Panc1 (cell line): ENCODE measurements at regions not wholly inside any gene's neighbourhood (a gene's known extent, or its start where the extent isn't known, plus 50 kb on each side); places are given as distances from the start of the nearest gene placed in this dataset.

Experiments used
- ATAC-seq: fragments of 200-7000 bp; cut with Tn5 transposase; 2 replicates; pipeline ENCODE4 v1.9.1; 2020; ENCODE audit warnings: mild to moderate bottlenecking, moderate library complexity
- BruUV-seq: library from RNA; stranded (reverse); fragments of 400-500 nt; replicated peaks from 2 replicates; lab custom pipeline; 2021; lab: Mats Ljungman, UMichigan
- CTCF ChIA-PET: fragments of 300-600 bp; sonication (Branson Sonifier 250); formaldehyde crosslinking; loops from one replicate; lab custom pipeline; 2022; ENCODE audit warnings: antibody characterized with exemption; lab: Charles Lee
- POLR2A ChIA-PET: fragments of 300-600 bp; sonication (Branson Sonifier 250); formaldehyde crosslinking; loops from one replicate; lab custom pipeline; 2022; ENCODE audit warnings: antibody characterized with exemption; lab: Charles Lee
- DNase-seq: peaks from one replicate; pipeline ENCODE4 v3.0.0-alpha.2; 2010; ENCODE audit warnings: low read depth, low spot score
- H3K27ac ChIP-seq: 2 replicates; pipeline ENCODE4 v1.5.1; 2011; ENCODE audit warnings: mild to moderate bottlenecking, low read length, inconsistent platforms
- H3K27me3 ChIP-seq: fragments of 200-500 bp; sonication (Bioruptor generic); 2 replicates; pipeline ENCODE4 v1.6.0; 2014; ENCODE audit warnings: low read length, inconsistent platforms; ENCODE audit not compliant: control insufficient read depth, insufficient read depth
- H3K36me3 ChIP-seq: fragments of 200-500 bp; sonication (Bioruptor generic); 2 replicates; pipeline ENCODE4 v1.5.1; 2014; ENCODE audit warnings: inconsistent platforms, mild to moderate bottlenecking, low read length, moderate library complexity; ENCODE audit not compliant: control insufficient read depth, insufficient read depth
- H3K4me1 ChIP-seq: 2 replicates; pipeline ENCODE4 v1.5.1; 2011; ENCODE audit warnings: inconsistent platforms, mild to moderate bottlenecking, low read length, moderate library complexity; ENCODE audit not compliant: control insufficient read depth, insufficient read depth
- H3K4me3 ChIP-seq, 2 experiments: 2 replicates each; pipeline ENCODE4 v1.5.1; 2011 to 2012; ENCODE audit warnings: low read depth in 2 of 2, low read length in 2 of 2, mild to moderate bottlenecking in 2 of 2, inconsistent platforms in 1 of 2, moderate library complexity in 1 of 2
- H3K9me3 ChIP-seq: fragments of 200-500 bp; sonication (Bioruptor generic); 2 replicates; pipeline ENCODE4 v1.5.1; 2014; ENCODE audit warnings: low read depth, mild to moderate bottlenecking, inconsistent platforms, low read length, moderate library complexity; ENCODE audit not compliant: control insufficient read depth, insufficient read depth
- POLR2AphosphoS5 ChIP-seq: IDR thresholded peaks from 2 replicates; pipeline ENCODE4 v1.6.1; 2012; ENCODE audit warnings: mild to moderate bottlenecking, low read depth, low read length, moderate library complexity
- SIN3A ChIP-seq: IDR thresholded peaks from 2 replicates; pipeline ENCODE4 v1.6.1; 2012; ENCODE audit warnings: low read depth, mild to moderate bottlenecking, low read length, moderate library complexity, borderline replicate concordance; ENCODE audit not compliant: insufficient read depth
- TCF7L2 ChIP-seq: IDR thresholded peaks from 2 replicates; pipeline ENCODE4 v1.6.1; 2011; ENCODE audit warnings: mild to moderate bottlenecking, low read depth, low read length, inconsistent platforms
- in situ Hi-C: cut with HindIII; loops from 2 replicates; pipeline ENCODE4 v1.10.0; 2016; ENCODE audit warnings: low sequenced_read_pairs, low pct_unique_long_range_greater_than_20kb
- intact Hi-C: fragments of 100-400 bp; cut with micrococcal nuclease; formaldehyde crosslinking; loops from one replicate; pipeline ENCODE4 v1.10.0; 2022; ENCODE audit not compliant: unreplicated experiment
- TF ChIP-seq, protein P1 (sequence below), 2 experiments: IDR thresholded peaks; 2 replicates each; pipeline ENCODE4 v1.6.1; 2011 to 2012; ENCODE audit warnings: low read depth in 2 of 2, control low read depth in 1 of 2, low read length in 1 of 2, mild to moderate bottlenecking in 1 of 2, moderate library complexity in 1 of 2; ENCODE audit not compliant: insufficient read depth in 1 of 2
- TF ChIP-seq, protein P2 (sequence below): fragments of 450-650 bp; IDR thresholded peaks from 2 replicates; pipeline ENCODE4 v1.5.1; 2017; ENCODE audit warnings: mild to moderate bottlenecking

DNA sequence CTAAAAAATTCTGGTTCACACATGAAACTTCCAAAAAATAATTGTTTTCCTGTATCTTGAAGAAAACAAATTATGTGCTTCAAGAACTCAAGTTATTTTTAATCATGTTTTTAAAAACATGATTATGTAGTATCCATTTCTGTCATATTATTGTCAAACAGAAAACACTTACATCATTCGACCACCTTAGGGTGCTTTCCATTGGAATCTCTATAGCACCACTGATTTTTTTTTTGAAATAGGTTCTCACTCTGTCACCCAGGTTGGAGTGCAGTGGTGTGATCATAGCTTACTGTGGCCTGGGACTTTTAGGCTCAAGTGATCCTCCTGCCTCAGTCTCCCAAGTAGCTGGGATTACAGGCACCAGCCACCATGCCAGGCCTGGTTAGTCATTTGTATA is 457.3 kb downstream of the SI start:
- Histone ChIP-seq H3K4me1 (no peaks in the 10 kb centered on the region), H3K36me3 (no peaks in the 10 kb centered on the region), H3K4me3 (no peak overlapping the region), H3K27ac (no peak overlapping the region), H3K27me3 (no peaks in the 10 kb centered on the region), H3K9me3 (no peaks in the 10 kb centered on the region)
- no TSS peak for BruUV-seq
- CTCF ChIA-PET = no interaction called here
- TF ChIP-seq SIN3A (no peak), TCF7L2 (no peak), POLR2AphosphoS5 (no peak)
- TF ChIP-seq, protein P1, sequence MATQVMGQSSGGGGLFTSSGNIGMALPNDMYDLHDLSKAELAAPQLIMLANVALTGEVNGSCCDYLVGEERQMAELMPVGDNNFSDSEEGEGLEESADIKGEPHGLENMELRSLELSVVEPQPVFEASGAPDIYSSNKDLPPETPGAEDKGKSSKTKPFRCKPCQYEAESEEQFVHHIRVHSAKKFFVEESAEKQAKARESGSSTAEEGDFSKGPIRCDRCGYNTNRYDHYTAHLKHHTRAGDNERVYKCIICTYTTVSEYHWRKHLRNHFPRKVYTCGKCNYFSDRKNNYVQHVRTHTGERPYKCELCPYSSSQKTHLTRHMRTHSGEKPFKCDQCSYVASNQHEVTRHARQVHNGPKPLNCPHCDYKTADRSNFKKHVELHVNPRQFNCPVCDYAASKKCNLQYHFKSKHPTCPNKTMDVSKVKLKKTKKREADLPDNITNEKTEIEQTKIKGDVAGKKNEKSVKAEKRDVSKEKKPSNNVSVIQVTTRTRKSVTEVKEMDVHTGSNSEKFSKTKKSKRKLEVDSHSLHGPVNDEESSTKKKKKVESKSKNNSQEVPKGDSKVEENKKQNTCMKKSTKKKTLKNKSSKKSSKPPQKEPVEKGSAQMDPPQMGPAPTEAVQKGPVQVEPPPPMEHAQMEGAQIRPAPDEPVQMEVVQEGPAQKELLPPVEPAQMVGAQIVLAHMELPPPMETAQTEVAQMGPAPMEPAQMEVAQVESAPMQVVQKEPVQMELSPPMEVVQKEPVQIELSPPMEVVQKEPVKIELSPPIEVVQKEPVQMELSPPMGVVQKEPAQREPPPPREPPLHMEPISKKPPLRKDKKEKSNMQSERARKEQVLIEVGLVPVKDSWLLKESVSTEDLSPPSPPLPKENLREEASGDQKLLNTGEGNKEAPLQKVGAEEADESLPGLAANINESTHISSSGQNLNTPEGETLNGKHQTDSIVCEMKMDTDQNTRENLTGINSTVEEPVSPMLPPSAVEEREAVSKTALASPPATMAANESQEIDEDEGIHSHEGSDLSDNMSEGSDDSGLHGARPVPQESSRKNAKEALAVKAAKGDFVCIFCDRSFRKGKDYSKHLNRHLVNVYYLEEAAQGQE (IDR thresholded peaks at IDR 0.05; ENCODE audit: insufficient read depth in 1 of 2, low read depth in 2 of 2, low read length in 1 of 2) = no peak
- TF ChIP-seq, protein P2, sequence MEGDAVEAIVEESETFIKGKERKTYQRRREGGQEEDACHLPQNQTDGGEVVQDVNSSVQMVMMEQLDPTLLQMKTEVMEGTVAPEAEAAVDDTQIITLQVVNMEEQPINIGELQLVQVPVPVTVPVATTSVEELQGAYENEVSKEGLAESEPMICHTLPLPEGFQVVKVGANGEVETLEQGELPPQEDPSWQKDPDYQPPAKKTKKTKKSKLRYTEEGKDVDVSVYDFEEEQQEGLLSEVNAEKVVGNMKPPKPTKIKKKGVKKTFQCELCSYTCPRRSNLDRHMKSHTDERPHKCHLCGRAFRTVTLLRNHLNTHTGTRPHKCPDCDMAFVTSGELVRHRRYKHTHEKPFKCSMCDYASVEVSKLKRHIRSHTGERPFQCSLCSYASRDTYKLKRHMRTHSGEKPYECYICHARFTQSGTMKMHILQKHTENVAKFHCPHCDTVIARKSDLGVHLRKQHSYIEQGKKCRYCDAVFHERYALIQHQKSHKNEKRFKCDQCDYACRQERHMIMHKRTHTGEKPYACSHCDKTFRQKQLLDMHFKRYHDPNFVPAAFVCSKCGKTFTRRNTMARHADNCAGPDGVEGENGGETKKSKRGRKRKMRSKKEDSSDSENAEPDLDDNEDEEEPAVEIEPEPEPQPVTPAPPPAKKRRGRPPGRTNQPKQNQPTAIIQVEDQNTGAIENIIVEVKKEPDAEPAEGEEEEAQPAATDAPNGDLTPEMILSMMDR = no peak
- DNase-seq = no peak
- POLR2A ChIA-PET = no interaction called here
- intact Hi-C loops (no loop called here), in situ Hi-C loops (no loop called here)
- no peak for ATAC-seq

DNA sequence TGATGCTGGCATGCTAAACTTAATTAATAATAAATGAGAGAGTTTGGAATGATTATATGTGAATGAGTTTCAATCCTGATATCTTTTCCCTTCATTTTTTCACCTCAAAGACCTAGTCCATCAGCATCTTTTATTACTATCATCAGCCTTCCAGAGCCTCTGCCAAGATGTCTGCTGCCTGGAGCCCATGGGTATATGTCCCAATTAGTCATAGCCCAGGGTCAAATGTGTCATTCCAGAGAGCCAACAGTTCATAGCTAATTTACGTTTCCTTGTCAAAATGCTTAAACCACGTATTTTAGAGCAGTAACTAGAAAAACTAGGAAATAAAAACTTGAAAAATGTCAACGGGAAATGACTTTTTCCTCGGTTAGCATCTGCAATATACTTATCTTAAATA is 457.9 kb downstream of the SI start:
- POLR2A ChIA-PET = no interaction called here
- no peaks in the 10 kb centered on the region for H3K9me3 ChIP-seq
- no peak overlapping the region for H3K27ac ChIP-seq
- CTCF ChIA-PET = no interaction called here
- no peaks in the 10 kb centered on the region for H3K27me3 ChIP-seq
- no peaks in the 10 kb centered on the region for H3K4me1 ChIP-seq
- in situ Hi-C loops (no loop called here), intact Hi-C loops (no loop called here)
- no peak for TF ChIP-seq POLR2AphosphoS5
- TF ChIP-seq, protein P1 (IDR thresholded peaks at IDR 0.05; ENCODE audit: insufficient read depth in 1 of 2, low read depth in 2 of 2, low read length in 1 of 2) = no peak
- TF ChIP-seq SIN3A = no peak
- ATAC-seq (no peak), DNase-seq (no peak)
- no peaks in the 10 kb centered on the region for H3K36me3 ChIP-seq
- no peak overlapping the region for H3K4me3 ChIP-seq
- BruUV-seq = no TSS peak
